ENCODE measurements at regions not wholly inside any gene's neighbourhood (a gene's known extent, or its start where the extent isn't known, plus 50 kb on each side); places are given as distances from the start of the nearest gene placed in this dataset.

- TF ChIP-seq CTCF (conservative IDR thresholded peaks at IDR 0.05; ENCODE audit: control insufficient read depth, insufficient read depth, low read depth, low read length), result no peak
- no peak overlapping the region for H3K4me3 ChIP-seq (ENCODE audit: control insufficient read depth, low read depth, low read length)
- no peak for DNase-seq (ENCODE audit: low read depth)
Observed at GRCh38 chr9:126152622-126153362, 173.8 kb upstream of the MVB12B start.

GRCh38 chr9:126153382-126153781, 173.2 kb upstream of the MVB12B start:
- H3K4me3 ChIP-seq (ENCODE audit: control insufficient read depth, low read depth, low read length), result no peak overlapping the region
- DNase-seq (ENCODE audit: low read depth), result no peak
- no peak for TF ChIP-seq CTCF (conservative IDR thresholded peaks at IDR 0.05; ENCODE audit: control insufficient read depth, insufficient read depth, low read depth, low read length)

GRCh38 chr9:126154182-126154827, 172.3 kb upstream of the MVB12B start:
- DNase-seq (ENCODE audit: low read depth), result no peak
- H3K4me3 ChIP-seq (ENCODE audit: control insufficient read depth, low read depth, low read length), result no peak overlapping the region
- no peak for TF ChIP-seq CTCF (conservative IDR thresholded peaks at IDR 0.05; ENCODE audit: control insufficient read depth, insufficient read depth, low read depth, low read length)

- no peak for TF ChIP-seq CTCF (conservative IDR thresholded peaks at IDR 0.05; ENCODE audit: control insufficient read depth, insufficient read depth, low read depth, low read length)
- DNase-seq (ENCODE audit: low read depth), result no peak
- H3K4me3 ChIP-seq (ENCODE audit: control insufficient read depth, low read depth, low read length), result no peak overlapping the region
Observed at GRCh38 chr9:126154869-126155268, 171.8 kb upstream of the MVB12B start.

GRCh38 chr9:126155756-126156664, 170.6 kb upstream of the MVB12B start:
- no peak for DNase-seq (ENCODE audit: low read depth)
- no peak overlapping the region for H3K4me3 ChIP-seq (ENCODE audit: control insufficient read depth, low read depth, low read length)
- no peak for TF ChIP-seq CTCF (conservative IDR thresholded peaks at IDR 0.05; ENCODE audit: control insufficient read depth, insufficient read depth, low read depth, low read length)

- DNase-seq (ENCODE audit: low read depth), result no peak
- no peak overlapping the region for H3K4me3 ChIP-seq (ENCODE audit: control insufficient read depth, low read depth, low read length)
- no peak for TF ChIP-seq CTCF (conservative IDR thresholded peaks at IDR 0.05; ENCODE audit: control insufficient read depth, insufficient read depth, low read depth, low read length)
Observed at GRCh38 chr9:126156898-126157297, 169.7 kb upstream of the MVB12B start.

Data from fibroblast of mammary gland (primary cell).